ENCODE measurements at regions not wholly inside any gene's neighbourhood (a gene's known extent, or its start where the extent isn't known, plus 50 kb on each side); places are given as distances from the start of the nearest gene placed in this dataset.

GRCh38 chr10:123562387-123562786 is 103.8 kb upstream of the GPR26 start:
- no peak for DNase-seq

GRCh38 chr10:123562811-123563580 is 103.2 kb upstream of the GPR26 start:
- DNase-seq, result no peak

- no peak for DNase-seq
Measured at GRCh38 chr10:123563581-123563855, 102.6 kb upstream of the GPR26 start.

- no peak for DNase-seq
Measured at GRCh38 chr10:123563994-123564393, 102.2 kb upstream of the GPR26 start.

- DNase-seq, result no peak
Measured at GRCh38 chr10:123564631-123565030, 101.5 kb upstream of the GPR26 start.

- DNase-seq, result no peak
Measured at GRCh38 chr10:123565691-123566660, 100.2 kb upstream of the GPR26 start.

GRCh38 chr10:123567984-123568739 is 98.0 kb upstream of the GPR26 start:
- no peak for DNase-seq

GRCh38 chr10:123568751-123569150 is 97.4 kb upstream of the GPR26 start:
- no peak for DNase-seq

- DNase-seq, result no peak
Measured at GRCh38 chr10:123569436-123570035, 96.6 kb upstream of the GPR26 start.

GRCh38 chr10:123570051-123570897 is 95.9 kb upstream of the GPR26 start:
- no peak for DNase-seq

GRCh38 chr10:123570898-123571515 is 95.1 kb upstream of the GPR26 start:
- no peak for DNase-seq

GRCh38 chr10:123571978-123572377 is 94.2 kb upstream of the GPR26 start:
- DNase-seq, result no peak

GRCh38 chr10:123573236-123574108 is 92.7 kb upstream of the GPR26 start:
- DNase-seq, result no peak

GRCh38 chr10:123574109-123574698 is 92.0 kb upstream of the GPR26 start:
- DNase-seq, result no peak

- DNase-seq, result no peak
Measured at GRCh38 chr10:123575105-123575504, 91.0 kb upstream of the GPR26 start.

- DNase-seq, result no peak
Measured at GRCh38 chr10:123576706-123577105, 89.4 kb upstream of the GPR26 start.

GRCh38 chr10:123577921-123578461 is 88.2 kb upstream of the GPR26 start:
- no peak for DNase-seq

- no peak for DNase-seq
Measured at GRCh38 chr10:123578721-123579120, 87.4 kb upstream of the GPR26 start.

GRCh38 chr10:123579675-123580074 is 86.5 kb upstream of the GPR26 start:
- no peak for DNase-seq

GRCh38 chr10:123580426-123580825 is 85.7 kb upstream of the GPR26 start:
- DNase-seq, result no peak

Data from hippocampal formation (tissue), 2 donors.